Panc1 (cell line): ENCODE measurements at regions not wholly inside any gene's neighbourhood (a gene's known extent, or its start where the extent isn't known, plus 50 kb on each side); places are given as distances from the start of the nearest gene placed in this dataset.

Experiments
- POLR2AphosphoS5 ChIP-seq: IDR thresholded peaks from 2 replicates; pipeline ENCODE4 v1.6.1; 2012; ENCODE audit warnings: mild to moderate bottlenecking, low read depth, low read length, moderate library complexity
- SIN3A ChIP-seq: IDR thresholded peaks from 2 replicates; pipeline ENCODE4 v1.6.1; 2012; ENCODE audit warnings: low read depth, mild to moderate bottlenecking, low read length, moderate library complexity, borderline replicate concordance; ENCODE audit not compliant: insufficient read depth
- TCF7L2 ChIP-seq: IDR thresholded peaks from 2 replicates; pipeline ENCODE4 v1.6.1; 2011; ENCODE audit warnings: mild to moderate bottlenecking, low read depth, low read length, inconsistent platforms
- TF ChIP-seq, protein P1 (sequence below): fragments of 450-650 bp; IDR thresholded peaks from 2 replicates; pipeline ENCODE4 v1.5.1; 2017; ENCODE audit warnings: mild to moderate bottlenecking
- TF ChIP-seq, protein P2 (sequence below), 2 experiments: IDR thresholded peaks; 2 replicates each; pipeline ENCODE4 v1.6.1; 2011 to 2012; ENCODE audit warnings: low read depth in 2 of 2, control low read depth in 1 of 2, low read length in 1 of 2, mild to moderate bottlenecking in 1 of 2, moderate library complexity in 1 of 2; ENCODE audit not compliant: insufficient read depth in 1 of 2

DNA sequence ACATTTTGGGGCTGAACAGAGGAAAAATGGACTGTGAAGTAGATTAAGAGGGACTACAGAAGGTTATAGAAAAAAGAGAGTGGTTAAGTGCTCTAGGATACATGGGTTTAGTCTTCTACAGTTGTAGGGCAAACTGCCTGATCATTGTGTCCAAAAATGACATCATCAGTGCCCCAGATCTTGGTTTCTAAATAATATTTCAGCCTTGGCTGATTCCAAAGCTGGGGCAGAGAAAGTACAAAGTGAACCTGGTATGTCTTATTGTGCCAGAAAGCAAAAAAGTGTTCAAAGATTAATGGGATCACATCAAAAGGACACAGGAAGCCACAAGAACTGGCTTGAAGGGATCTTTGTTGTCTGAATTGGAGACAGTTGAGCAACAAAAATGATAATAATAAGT, 97.1 kb upstream of the ZNF521 start:
- TF ChIP-seq, protein P1, sequence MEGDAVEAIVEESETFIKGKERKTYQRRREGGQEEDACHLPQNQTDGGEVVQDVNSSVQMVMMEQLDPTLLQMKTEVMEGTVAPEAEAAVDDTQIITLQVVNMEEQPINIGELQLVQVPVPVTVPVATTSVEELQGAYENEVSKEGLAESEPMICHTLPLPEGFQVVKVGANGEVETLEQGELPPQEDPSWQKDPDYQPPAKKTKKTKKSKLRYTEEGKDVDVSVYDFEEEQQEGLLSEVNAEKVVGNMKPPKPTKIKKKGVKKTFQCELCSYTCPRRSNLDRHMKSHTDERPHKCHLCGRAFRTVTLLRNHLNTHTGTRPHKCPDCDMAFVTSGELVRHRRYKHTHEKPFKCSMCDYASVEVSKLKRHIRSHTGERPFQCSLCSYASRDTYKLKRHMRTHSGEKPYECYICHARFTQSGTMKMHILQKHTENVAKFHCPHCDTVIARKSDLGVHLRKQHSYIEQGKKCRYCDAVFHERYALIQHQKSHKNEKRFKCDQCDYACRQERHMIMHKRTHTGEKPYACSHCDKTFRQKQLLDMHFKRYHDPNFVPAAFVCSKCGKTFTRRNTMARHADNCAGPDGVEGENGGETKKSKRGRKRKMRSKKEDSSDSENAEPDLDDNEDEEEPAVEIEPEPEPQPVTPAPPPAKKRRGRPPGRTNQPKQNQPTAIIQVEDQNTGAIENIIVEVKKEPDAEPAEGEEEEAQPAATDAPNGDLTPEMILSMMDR: no peak
- TF ChIP-seq SIN3A: no peak
- TF ChIP-seq, protein P2, sequence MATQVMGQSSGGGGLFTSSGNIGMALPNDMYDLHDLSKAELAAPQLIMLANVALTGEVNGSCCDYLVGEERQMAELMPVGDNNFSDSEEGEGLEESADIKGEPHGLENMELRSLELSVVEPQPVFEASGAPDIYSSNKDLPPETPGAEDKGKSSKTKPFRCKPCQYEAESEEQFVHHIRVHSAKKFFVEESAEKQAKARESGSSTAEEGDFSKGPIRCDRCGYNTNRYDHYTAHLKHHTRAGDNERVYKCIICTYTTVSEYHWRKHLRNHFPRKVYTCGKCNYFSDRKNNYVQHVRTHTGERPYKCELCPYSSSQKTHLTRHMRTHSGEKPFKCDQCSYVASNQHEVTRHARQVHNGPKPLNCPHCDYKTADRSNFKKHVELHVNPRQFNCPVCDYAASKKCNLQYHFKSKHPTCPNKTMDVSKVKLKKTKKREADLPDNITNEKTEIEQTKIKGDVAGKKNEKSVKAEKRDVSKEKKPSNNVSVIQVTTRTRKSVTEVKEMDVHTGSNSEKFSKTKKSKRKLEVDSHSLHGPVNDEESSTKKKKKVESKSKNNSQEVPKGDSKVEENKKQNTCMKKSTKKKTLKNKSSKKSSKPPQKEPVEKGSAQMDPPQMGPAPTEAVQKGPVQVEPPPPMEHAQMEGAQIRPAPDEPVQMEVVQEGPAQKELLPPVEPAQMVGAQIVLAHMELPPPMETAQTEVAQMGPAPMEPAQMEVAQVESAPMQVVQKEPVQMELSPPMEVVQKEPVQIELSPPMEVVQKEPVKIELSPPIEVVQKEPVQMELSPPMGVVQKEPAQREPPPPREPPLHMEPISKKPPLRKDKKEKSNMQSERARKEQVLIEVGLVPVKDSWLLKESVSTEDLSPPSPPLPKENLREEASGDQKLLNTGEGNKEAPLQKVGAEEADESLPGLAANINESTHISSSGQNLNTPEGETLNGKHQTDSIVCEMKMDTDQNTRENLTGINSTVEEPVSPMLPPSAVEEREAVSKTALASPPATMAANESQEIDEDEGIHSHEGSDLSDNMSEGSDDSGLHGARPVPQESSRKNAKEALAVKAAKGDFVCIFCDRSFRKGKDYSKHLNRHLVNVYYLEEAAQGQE (IDR thresholded peaks at IDR 0.05; ENCODE audit: insufficient read depth in 1 of 2, low read depth in 2 of 2, low read length in 1 of 2): no peak
- TF ChIP-seq POLR2AphosphoS5: no peak
- TF ChIP-seq TCF7L2: no peak
